HG03196 (cell line): ENCODE measurements at regions not wholly inside any gene's neighbourhood (a gene's known extent, or its start where the extent isn't known, plus 50 kb on each side); places are given as distances from the start of the nearest gene placed in this dataset.
"Not testable (repeated sequence)": the region's sequence is repeated elsewhere in the genome, so short reads cannot be mapped to it uniquely, and the experiment has no call there.

Experiments
- ATAC-seq: cut with Tn5 transposase; IDR thresholded peaks from one replicate; pipeline ENCODE4 v1.9.1; 2021; ENCODE audit not compliant: unreplicated experiment

DNA sequence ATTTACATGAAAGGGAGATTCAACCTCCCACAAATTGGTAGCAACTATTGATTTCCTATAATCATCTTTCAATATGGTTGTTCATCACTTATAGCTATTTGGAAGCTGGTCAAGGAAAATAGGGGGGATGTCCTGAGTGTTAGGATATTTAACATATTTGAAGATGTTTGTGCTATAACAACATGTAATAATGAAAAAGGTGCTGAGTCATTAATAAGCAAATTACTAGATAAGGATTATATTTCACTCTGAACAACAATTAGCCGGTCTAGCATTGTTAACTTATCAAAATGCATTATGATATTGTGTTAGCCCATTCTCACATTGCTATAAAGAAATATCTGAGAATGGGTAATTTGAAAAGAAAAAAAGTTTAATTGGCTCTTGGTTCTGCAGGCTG is 225.8 kb upstream of the ARPP21 start:
- ATAC-seq, result no peak

DNA sequence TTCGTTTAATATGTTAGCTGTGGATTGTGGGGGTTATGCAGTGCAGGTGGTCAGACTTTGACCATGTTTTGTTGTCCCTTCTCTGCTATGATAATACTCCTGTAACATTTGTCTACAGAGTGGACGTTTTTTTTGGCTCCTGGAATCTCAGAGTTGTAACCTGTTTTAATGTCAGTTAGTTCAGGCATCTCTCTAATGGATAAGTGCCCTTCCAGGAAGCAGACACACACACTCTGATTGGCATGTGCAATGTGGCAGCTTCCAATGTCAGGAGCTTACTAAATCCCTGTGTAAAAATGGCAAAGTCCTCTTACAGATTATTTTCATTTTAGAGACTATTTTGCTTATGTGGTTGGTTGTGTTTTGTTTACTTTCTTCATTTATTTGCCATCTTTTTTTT is 222.2 kb upstream of the ARPP21 start:
- ATAC-seq, result no peak

DNA sequence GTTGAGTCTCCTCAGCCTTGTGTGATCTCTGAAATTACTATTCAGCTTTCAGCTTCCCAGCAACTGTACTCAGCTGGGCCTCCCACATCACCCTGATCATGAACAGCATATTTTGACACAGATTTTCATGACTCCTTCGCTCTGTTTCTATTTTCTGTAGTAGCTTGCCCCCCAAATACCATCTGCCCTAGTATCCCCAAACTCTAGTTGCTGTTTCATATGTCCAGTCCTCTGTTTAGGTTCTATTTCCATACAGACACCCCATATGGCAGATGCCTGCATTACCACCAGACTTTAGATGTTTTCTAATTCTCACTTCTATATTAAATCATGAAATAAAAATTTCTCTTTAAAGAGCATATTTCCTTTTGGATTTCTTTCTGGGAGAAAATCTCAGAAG is 217.2 kb upstream of the ARPP21 start:
- ATAC-seq, result no peak

DNA sequence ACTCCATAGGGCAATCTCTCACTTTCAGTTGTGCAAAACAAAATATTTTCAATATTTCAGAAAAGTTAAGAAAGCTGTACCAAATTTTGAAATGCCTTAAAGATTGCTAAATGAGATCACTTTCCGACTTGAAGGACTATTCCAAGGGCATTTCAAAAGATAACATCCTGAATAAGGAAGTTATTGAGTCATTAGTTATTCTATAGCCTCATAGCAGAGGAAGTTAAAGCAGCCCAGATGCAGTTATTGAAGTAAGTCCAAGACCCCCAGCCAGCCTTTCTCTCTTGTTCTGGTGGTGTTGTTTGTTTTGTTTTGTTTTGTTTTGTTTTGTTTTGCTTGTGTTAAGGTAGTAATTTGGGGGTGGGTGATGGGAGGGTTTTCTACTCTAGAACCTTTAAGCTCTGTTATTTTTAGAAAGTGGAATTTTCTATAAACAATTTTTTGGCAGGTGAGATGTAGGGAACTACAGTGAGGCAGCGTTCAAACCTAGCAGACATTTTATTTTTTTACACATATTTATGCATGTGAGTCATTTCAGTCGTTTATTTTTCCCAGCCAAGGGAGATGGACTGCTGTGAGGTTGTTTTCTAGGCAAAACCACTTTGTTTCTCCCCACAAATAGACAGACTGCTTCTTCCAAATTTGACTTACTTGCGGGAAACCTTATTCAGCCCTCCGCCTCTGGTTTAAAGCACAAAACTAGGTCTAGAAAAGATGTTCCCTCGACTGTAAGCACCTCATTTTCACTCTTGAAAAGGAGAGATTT is 216.3 kb upstream of the ARPP21 start:
- no peak for ATAC-seq

DNA sequence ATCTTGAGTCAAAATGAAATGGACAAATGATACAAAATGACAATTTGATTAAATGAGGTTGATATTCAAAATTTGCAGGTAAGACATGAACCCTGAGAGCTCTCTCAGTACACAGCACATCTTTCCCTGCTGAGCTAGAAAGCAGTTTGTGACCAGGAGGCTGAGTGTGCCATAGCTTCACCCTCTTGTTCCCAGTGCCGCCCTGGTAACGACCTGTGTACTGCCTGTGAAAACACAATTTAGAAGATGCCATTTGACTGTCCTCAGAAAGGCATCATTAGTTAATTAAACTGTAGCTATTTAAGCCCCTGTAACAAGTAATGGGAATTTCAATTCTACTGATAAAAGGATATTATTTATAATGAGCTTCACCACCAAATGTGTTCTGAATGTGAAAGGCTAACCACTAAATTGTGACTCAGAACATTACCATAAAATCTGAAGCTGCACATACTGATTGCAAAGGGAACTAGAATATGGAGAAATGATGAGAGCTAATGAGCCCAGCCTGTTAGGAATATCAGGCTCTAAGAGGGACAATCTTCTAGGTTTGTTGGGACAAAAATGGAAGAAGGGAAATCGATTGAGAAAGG is 212.9 kb upstream of the ARPP21 start:
- no peak for ATAC-seq

DNA sequence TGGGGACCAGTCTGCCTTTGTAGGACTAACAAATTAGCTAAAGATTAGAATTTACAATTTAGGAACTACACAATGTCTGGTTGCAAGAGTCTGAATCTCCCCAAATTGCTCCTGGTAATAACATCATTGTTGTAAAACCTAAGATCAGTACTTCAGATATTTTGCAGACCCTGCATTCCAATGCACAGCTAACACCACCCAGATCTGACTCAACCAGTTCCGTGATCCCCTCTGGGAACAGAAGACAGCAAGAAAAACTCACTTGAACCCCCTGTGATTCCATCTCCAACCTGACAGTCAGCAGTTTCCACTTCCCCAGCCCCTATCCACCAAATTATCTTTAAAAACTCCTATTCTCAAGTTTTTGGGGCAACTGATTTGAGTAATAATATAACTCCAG is 201.9 kb upstream of the ARPP21 start:
- ATAC-seq, result no peak

DNA sequence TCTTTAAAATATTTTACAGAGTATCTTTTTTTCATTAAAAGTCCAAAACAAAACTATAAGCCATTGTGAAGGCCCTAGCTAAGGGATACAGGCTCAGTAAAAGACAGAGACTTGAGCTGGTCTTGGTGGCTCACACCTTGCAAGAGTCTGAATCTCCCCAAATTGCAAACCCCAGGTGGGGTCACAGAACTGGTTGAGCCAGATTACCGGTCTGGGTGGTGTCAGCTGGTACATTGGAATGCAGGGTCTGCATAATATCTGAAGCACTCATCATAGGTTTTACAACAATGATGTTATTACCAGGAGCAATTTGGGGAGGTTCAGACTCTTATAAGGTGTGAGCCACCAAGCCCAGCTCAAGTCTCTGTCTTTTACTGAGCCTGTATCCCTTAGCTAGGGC is 201.2 kb upstream of the ARPP21 start:
- no peak for ATAC-seq

DNA sequence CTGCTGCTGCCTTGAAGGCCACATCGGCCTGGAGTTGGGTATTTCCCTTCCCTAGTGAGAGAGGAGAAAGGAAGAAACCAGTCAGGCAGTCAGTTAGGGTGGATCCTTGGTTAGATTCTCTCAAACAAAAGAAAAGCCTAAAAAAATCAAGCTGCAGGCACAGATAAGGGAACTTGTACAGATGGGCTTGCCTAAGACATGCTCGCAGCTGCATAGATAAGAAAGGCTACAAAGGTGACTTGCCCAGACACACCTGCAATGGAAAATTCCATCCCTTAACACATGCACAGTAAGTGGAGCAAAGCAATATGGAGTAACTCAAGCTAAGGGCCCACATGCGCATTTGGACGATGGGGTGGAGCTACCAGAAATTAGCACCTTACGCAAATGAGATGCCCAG is 199.7 kb upstream of the ARPP21 start:
- ATAC-seq, result no peak

DNA sequence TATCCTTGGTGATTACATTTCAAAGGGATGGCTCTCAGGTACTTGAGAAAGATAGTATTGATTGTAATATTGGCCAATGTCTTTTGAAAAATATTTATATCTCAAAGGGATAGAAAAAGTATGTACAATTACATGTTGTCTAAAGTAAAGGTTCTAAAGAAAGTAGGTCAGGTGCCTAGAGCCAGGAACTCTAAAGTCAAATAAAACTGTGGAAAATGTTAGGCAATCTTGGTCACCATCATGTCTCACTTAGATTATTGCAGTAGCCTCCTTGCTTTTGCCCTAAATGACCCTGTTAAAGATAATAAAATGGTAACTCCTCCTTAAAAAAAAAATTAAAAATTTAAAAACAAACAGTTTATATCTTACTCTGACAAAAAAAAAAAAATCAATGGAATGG is 198.5 kb upstream of the ARPP21 start:
- ATAC-seq, result no peak

DNA sequence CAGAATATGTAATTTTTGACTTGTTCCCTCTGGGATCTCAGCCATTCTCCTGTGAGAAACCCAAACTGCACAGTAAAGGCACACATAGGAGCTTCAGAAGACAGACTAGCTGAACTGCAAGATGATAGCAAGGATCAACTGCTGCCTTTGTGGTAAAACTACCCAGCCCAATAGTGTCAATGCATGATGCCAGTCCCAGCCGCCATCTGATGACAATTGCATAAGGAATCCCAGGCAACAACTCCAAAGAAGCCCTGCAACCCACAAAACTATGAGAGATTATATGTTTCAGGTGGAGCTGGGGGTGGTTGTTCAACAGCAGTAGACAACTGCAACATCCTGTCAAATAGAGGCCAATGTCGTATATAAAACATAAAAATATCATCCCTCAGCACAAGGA is 192.4 kb upstream of the ARPP21 start:
- no peak for ATAC-seq

DNA sequence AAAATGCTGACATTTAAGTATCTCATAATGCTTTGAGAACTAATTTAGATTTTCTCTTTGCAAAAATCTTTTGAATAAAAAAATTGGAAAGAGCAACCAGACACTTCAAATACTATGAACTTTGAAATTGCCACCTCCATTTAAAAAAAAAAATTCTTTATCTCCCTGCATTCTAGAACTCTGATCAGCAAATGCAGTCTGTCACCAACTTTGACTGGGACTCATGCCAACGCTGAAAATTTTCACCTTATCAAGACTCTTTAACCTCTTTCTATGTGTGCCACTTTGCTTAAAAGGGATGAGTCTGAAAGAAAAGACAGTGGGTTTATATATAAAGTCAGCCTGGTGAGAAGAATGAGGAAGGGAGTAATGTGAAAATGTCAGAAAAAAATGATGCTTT is 191.2 kb upstream of the ARPP21 start:
- no peak for ATAC-seq

DNA sequence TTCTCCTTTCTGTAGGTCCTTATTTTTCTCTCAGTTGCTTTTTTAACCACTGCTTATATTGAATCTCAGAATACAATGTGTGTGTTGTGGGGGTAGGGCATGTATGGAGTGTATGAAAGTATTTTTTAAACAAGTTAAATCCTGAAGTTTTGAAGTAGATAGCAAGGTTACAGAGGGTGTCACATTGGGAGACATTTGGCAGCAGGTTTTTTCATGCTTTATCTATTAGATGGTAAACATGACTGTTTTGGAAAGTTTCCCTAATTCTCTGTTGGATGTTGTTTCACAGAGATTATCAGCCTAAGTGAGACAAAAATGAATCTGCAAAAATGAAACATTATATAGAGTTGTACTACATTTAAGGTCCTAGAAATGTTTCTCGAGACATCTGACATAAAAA is 190.6 kb upstream of the ARPP21 start:
- ATAC-seq, result no peak

DNA sequence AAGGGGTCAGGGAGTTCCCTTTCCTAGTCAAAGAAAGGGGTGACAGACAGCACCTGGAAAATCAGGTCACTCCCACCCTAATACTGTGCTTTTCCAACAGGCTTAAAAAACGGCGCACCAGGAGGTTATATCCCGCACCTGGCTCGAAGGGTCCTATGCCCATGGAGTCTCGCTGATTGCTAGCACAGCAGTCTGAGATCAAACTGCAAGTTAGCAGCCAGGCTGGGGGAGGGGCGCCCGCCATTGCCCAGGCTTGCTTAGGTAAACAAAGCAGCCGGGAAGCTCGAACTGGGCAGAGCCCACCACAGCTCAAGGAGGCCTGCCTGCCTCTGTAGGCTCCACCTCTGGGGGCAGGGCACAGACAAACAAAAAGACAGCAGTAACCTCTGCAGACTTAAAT is 184.5 kb upstream of the ARPP21 start:
- not testable (repeated sequence) for ATAC-seq

DNA sequence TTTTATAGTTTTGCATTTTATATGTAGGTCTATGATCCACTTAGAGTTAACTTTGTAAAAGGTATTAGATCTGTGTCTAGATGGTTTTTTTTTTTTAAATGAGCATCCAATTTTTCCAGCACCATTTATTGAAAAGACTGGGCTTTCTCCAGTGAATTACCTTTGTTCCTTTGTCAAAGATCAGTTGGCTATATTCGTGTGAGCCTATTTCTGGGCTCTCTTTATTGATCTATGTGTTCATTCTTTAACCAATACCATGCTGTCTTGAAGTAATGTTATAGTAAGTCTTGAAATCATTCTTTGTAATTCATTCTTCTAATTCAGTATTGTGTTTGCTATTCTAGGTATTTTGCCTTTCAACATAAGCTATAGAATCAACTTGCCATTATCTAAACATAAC is 165.4 kb upstream of the ARPP21 start:
- ATAC-seq, result no peak

DNA sequence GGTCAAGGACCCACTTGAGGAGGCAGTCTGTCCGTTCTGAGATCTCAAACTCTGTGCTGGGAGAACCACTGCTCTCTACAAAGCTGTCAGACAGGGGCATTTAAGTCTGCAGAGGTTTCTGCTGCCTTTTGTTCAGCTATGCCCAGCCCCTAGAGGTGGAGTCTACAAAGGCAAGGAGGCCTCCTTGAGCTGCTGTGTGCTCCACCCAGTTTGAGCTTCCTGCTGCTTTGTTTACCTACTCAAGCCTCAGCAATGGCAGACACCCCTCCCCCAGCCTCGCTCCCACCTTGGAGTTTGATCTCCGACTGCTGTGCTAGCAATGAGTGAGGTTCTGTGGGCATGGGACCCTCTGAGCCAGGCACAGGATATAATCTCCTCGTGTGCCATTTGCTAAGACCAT is 156.8 kb upstream of the ARPP21 start:
- ATAC-seq, result not testable (repeated sequence)

DNA sequence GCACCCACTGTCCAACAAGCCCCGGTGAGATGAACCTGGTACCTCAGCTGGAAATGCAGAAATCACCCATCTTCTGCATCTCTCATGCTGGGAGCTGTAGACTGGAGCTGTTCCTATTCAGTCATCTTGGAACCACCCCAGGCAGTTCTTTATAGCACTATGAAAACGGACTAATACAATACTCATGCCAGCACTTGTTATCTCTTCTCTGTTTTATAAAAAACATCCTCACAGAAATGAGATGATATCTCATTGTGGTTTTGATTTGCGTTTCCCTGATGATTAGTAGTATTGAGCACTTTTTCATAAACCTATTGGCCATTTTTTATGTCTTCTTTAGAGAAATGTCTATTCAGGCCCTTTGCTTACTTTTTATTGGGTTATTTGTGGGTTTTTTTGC is 156.2 kb upstream of the ARPP21 start:
- ATAC-seq, result no peak

DNA sequence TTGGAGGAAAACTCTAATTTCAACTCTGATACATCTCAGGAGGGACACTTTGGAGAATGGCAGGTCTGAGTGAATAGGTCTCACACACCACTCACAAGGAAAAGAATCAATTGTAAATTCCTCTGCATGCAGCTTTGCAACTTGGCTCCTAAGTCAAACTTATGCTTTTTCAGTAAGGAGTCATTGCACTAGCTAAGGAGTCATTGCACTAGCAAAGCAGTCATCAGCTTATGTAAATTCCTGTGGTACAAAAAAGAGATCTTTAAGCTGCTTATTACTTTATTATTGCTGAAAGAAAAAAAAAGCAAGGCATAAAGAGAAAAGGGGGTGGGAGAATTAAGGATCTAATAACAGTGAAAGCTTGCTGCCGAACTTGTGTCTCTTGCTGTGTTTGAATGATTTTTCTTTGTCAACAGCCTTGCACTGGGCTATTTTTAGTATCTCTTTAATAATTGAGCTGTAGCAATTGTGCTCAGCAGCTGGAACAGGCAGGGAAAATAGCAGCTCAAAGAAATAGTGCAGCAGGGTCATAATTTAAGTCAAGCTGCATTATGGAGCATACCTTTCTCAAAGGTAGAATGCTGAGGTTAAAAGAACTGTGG is 154.3 kb upstream of the ARPP21 start:
- ATAC-seq, result no peak

DNA sequence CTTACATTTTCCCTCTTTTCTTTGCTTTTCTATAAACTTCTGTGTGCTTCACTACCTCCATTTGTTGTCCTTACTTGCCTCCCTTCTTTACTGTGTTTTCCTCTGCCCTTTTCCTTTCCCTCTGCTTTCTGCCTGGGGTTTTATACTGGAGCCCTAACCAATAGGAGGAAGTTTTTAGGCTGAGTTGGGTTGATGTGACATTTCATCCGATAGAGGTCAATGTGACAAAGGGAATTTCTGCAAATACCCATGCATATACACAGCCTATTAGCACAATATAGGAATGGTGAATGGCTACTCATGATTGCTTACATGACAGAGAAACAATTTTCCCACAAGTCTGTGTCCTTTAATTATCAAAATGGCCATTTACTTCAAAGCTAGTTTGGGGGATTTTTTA is 153.0 kb upstream of the ARPP21 start:
- ATAC-seq, result no peak

DNA sequence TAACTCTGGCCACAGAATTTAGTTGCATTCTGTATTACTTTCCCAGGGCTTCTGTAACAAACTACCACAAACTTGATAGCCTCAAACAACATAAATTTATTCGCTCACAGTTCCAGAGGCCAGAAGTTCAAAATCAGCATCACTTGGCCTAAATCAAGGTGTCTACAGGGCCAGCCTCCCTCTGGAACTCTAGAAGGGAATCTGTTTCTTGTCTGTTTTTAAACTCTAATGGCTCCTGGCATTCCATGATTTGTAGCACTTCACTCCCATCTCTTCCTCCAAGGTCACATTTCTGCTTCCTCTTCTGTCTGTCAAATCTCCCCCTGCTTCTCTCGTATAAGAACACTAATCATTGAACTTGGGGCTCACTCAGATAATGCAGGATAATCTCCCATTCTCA is 151.9 kb upstream of the ARPP21 start:
- no peak for ATAC-seq

DNA sequence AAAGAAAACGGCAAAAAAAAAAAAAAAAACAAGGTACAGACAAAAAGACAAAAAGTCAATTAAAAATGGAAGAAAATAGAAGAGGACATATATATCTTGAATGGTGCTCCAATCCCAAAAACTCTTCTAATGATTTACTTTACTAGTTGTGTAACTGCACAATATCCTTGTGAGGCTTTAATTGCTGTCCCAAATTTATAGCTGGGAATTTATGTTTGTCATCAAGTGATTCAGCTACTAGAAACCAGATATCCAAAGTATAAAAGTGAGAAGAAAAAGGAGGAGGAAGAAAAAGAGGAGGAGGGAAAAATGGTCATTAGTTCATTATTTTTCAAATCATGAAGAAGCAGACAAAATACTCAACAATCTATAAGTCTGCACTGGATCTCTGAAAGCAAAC is 150.8 kb upstream of the ARPP21 start:
- no peak for ATAC-seq

DNA sequence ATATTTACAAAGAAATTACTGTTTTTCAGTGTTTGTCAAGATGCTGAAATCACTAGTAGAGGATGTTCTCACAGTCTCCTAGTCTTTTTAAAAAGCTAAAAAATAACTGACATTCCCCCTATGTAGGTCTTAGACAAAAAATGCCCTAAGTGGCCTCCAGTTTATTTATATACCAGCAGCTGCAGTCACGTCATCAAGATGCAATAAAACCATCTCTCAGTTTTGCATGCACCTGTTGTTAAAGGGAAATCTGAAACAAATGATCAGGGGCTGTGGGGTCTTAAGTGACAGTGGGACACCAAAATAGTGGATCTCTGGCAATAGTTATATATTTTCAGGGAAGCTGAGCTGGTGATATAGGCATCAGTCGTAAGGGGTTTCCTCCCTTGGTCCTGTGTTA is 146.5 kb upstream of the ARPP21 start:
- ATAC-seq, result no peak

DNA sequence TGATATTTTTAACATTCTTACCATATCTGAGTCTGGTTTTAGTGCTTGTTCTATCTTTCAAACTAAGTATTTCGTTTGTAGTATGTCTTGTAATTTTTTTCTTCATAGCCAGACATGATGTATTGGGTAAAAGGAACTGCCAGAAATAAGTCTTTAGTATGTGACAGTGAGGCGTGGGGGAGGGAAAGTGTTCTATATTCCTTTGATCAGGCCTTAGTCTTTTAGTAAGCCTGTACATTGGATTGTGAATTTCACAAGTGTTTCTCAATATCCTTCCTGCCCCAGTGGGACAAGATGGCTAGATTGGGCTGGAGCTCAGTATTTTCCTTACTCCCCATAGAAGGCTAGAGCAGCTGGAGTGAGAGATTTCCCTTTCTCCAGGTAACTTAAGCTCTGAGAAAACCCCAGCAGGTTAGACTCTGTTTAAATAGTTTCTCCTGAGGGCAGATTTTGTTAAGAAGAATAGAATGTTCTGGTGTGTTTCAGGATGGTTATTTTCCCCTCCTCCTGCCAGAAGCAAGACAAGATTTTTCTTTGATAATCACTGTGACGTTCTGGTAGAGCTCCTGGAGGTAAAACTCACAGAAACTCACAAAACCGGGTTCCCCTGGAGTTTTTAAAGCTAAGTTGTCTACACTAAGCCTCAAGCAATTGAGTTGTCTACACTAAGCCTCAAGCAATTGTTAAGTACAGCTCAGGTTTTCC is 140.7 kb upstream of the ARPP21 start:
- ATAC-seq, result no peak
